ENCODE measurements at regions not wholly inside any gene's neighbourhood (a gene's known extent, or its start where the extent isn't known, plus 50 kb on each side); places are given as distances from the start of the nearest gene placed in this dataset.
"Not testable (repeated sequence)": the region's sequence is repeated elsewhere in the genome, so short reads cannot be mapped to it uniquely, and the experiment has no call there.

GRCh38 chr4:1547131-1547855 lies 136.8 kb downstream of the FAM53A start:
- no peak overlapping the region for H3K9ac ChIP-seq (ENCODE audit: low read depth, low read length)
- H3K4me1 ChIP-seq (ENCODE audit: control insufficient read depth, insufficient read depth, low read length), result no peaks in the 10 kb centered on the region
- no peaks in the 10 kb centered on the region for H3K36me3 ChIP-seq (ENCODE audit: control insufficient read depth, insufficient read depth, low read length)
- no peak overlapping the region for H3K27ac ChIP-seq (ENCODE audit: low read depth, low read length)
- no peaks in the 10 kb centered on the region for H3K27me3 ChIP-seq (ENCODE audit: control insufficient read depth, insufficient read depth, low read length)
- no peak overlapping the region for H3K4me3 ChIP-seq (ENCODE audit: low read depth, low read length)
- no peaks in the 10 kb centered on the region for H3K9me3 ChIP-seq (ENCODE audit: control insufficient read depth, insufficient read depth, low read length)

- no peak overlapping the region for H3K27ac ChIP-seq (ENCODE audit: low read depth, low read length)
- no peak overlapping the region for H3K9ac ChIP-seq (ENCODE audit: low read depth, low read length)
- no peaks in the 10 kb centered on the region for H3K27me3 ChIP-seq (ENCODE audit: control insufficient read depth, insufficient read depth, low read length)
- no peaks in the 10 kb centered on the region for H3K9me3 ChIP-seq (ENCODE audit: control insufficient read depth, insufficient read depth, low read length)
- no peaks in the 10 kb centered on the region for H3K36me3 ChIP-seq (ENCODE audit: control insufficient read depth, insufficient read depth, low read length)
- no peak overlapping the region for H3K4me3 ChIP-seq (ENCODE audit: low read depth, low read length)
- no peaks in the 10 kb centered on the region for H3K4me1 ChIP-seq (ENCODE audit: control insufficient read depth, insufficient read depth, low read length)
Measured at GRCh38 chr4:1544861-1545281, 138.6 kb upstream of the NKX1-1 start.

GRCh38 chr4:1544435-1544834 lies 138.2 kb upstream of the NKX1-1 start:
- H3K36me3 ChIP-seq (ENCODE audit: control insufficient read depth, insufficient read depth, low read length), result not testable (repeated sequence)

GRCh38 chr4:1543976-1544375 lies 137.7 kb upstream of the NKX1-1 start:
- Histone ChIP-seq H3K27ac (ENCODE audit: low read depth, low read length) (no peak overlapping the region), H3K4me1 (ENCODE audit: control insufficient read depth, insufficient read depth, low read length) (no peaks in the 10 kb centered on the region), H3K9ac (ENCODE audit: low read depth, low read length) (no peak overlapping the region), H3K9me3 (ENCODE audit: control insufficient read depth, insufficient read depth, low read length) (no peaks in the 10 kb centered on the region), H3K36me3 (ENCODE audit: control insufficient read depth, insufficient read depth, low read length) (no peaks in the 10 kb centered on the region), H3K27me3 (ENCODE audit: control insufficient read depth, insufficient read depth, low read length) (no peaks in the 10 kb centered on the region), H3K4me3 (ENCODE audit: low read depth, low read length) (no peak overlapping the region)

More at GRCh38 chr4:1544435-1544834, 138.2 kb upstream of the NKX1-1 start:
- not testable (repeated sequence) for H3K27ac ChIP-seq (ENCODE audit: low read depth, low read length); H3K4me1 ChIP-seq (ENCODE audit: control insufficient read depth, insufficient read depth, low read length); H3K4me3 ChIP-seq (ENCODE audit: low read depth, low read length); H3K9ac ChIP-seq (ENCODE audit: low read depth, low read length); H3K9me3 ChIP-seq (ENCODE audit: control insufficient read depth, insufficient read depth, low read length); H3K27me3 ChIP-seq (ENCODE audit: control insufficient read depth, insufficient read depth, low read length)

- Histone ChIP-seq H3K9ac (ENCODE audit: low read depth, low read length) (no peak overlapping the region), H3K9me3 (ENCODE audit: control insufficient read depth, insufficient read depth, low read length) (no peaks in the 10 kb centered on the region), H3K36me3 (ENCODE audit: control insufficient read depth, insufficient read depth, low read length) (no peaks in the 10 kb centered on the region), H3K4me3 (ENCODE audit: low read depth, low read length) (no peak overlapping the region), H3K4me1 (ENCODE audit: control insufficient read depth, insufficient read depth, low read length) (no peaks in the 10 kb centered on the region), H3K27me3 (ENCODE audit: control insufficient read depth, insufficient read depth, low read length) (no peaks in the 10 kb centered on the region), H3K27ac (ENCODE audit: low read depth, low read length) (no peak overlapping the region)
Measured at GRCh38 chr4:1543561-1543960, 137.3 kb upstream of the NKX1-1 start.

GRCh38 chr4:1542516-1543320 lies 136.5 kb upstream of the NKX1-1 start:
- Histone ChIP-seq H3K4me3 (ENCODE audit: low read depth, low read length) (no peak overlapping the region), H3K36me3 (ENCODE audit: control insufficient read depth, insufficient read depth, low read length) (no peaks in the 10 kb centered on the region), H3K27me3 (ENCODE audit: control insufficient read depth, insufficient read depth, low read length) (no peaks in the 10 kb centered on the region), H3K9me3 (ENCODE audit: control insufficient read depth, insufficient read depth, low read length) (no peaks in the 10 kb centered on the region), H3K9ac (ENCODE audit: low read depth, low read length) (no peak overlapping the region), H3K27ac (ENCODE audit: low read depth, low read length) (no peak overlapping the region), H3K4me1 (ENCODE audit: control insufficient read depth, insufficient read depth, low read length) (no peaks in the 10 kb centered on the region)

GRCh38 chr4:1542226-1542490 lies 135.9 kb upstream of the NKX1-1 start:
- Histone ChIP-seq H3K27me3 (ENCODE audit: control insufficient read depth, insufficient read depth, low read length) (no peaks in the 10 kb centered on the region), H3K27ac (ENCODE audit: low read depth, low read length) (no peak overlapping the region), H3K4me1 (ENCODE audit: control insufficient read depth, insufficient read depth, low read length) (no peaks in the 10 kb centered on the region), H3K36me3 (ENCODE audit: control insufficient read depth, insufficient read depth, low read length) (no peaks in the 10 kb centered on the region), H3K9ac (ENCODE audit: low read depth, low read length) (no peak overlapping the region), H3K4me3 (ENCODE audit: low read depth, low read length) (no peak overlapping the region), H3K9me3 (ENCODE audit: control insufficient read depth, insufficient read depth, low read length) (no peaks in the 10 kb centered on the region)

GRCh38 chr4:1541449-1542225 lies 135.4 kb upstream of the NKX1-1 start:
- no peak overlapping the region for H3K4me3 ChIP-seq (ENCODE audit: low read depth, low read length)
- no peaks in the 10 kb centered on the region for H3K36me3 ChIP-seq (ENCODE audit: control insufficient read depth, insufficient read depth, low read length)
- H3K27ac ChIP-seq (ENCODE audit: low read depth, low read length), result no peak overlapping the region
- no peaks in the 10 kb centered on the region for H3K9me3 ChIP-seq (ENCODE audit: control insufficient read depth, insufficient read depth, low read length)
- no peaks in the 10 kb centered on the region for H3K4me1 ChIP-seq (ENCODE audit: control insufficient read depth, insufficient read depth, low read length)
- H3K9ac ChIP-seq (ENCODE audit: low read depth, low read length), result no peak overlapping the region
- no peaks in the 10 kb centered on the region for H3K27me3 ChIP-seq (ENCODE audit: control insufficient read depth, insufficient read depth, low read length)

GRCh38 chr4:1540601-1541375 lies 134.5 kb upstream of the NKX1-1 start:
- H3K9ac ChIP-seq (ENCODE audit: low read depth, low read length), result no peak overlapping the region
- H3K27ac ChIP-seq (ENCODE audit: low read depth, low read length), result no peak overlapping the region
- no peaks in the 10 kb centered on the region for H3K4me1 ChIP-seq (ENCODE audit: control insufficient read depth, insufficient read depth, low read length)
- H3K36me3 ChIP-seq (ENCODE audit: control insufficient read depth, insufficient read depth, low read length), result no peaks in the 10 kb centered on the region
- no peaks in the 10 kb centered on the region for H3K27me3 ChIP-seq (ENCODE audit: control insufficient read depth, insufficient read depth, low read length)
- no peak overlapping the region for H3K4me3 ChIP-seq (ENCODE audit: low read depth, low read length)
- H3K9me3 ChIP-seq (ENCODE audit: control insufficient read depth, insufficient read depth, low read length), result no peaks in the 10 kb centered on the region

- Histone ChIP-seq H3K36me3 (ENCODE audit: control insufficient read depth, insufficient read depth, low read length) (no peaks in the 10 kb centered on the region), H3K9ac (ENCODE audit: low read depth, low read length) (no peak overlapping the region), H3K4me3 (ENCODE audit: low read depth, low read length) (no peak overlapping the region), H3K9me3 (ENCODE audit: control insufficient read depth, insufficient read depth, low read length) (no peaks in the 10 kb centered on the region), H3K27me3 (ENCODE audit: control insufficient read depth, insufficient read depth, low read length) (no peaks in the 10 kb centered on the region), H3K4me1 (ENCODE audit: control insufficient read depth, insufficient read depth, low read length) (no peaks in the 10 kb centered on the region), H3K27ac (ENCODE audit: low read depth, low read length) (no peak overlapping the region)
Measured at GRCh38 chr4:1539859-1540600, 133.8 kb upstream of the NKX1-1 start.
